ENCODE measurements at regions not wholly inside any gene's neighbourhood (a gene's known extent, or its start where the extent isn't known, plus 50 kb on each side); places are given as distances from the start of the nearest gene placed in this dataset.

DNA sequence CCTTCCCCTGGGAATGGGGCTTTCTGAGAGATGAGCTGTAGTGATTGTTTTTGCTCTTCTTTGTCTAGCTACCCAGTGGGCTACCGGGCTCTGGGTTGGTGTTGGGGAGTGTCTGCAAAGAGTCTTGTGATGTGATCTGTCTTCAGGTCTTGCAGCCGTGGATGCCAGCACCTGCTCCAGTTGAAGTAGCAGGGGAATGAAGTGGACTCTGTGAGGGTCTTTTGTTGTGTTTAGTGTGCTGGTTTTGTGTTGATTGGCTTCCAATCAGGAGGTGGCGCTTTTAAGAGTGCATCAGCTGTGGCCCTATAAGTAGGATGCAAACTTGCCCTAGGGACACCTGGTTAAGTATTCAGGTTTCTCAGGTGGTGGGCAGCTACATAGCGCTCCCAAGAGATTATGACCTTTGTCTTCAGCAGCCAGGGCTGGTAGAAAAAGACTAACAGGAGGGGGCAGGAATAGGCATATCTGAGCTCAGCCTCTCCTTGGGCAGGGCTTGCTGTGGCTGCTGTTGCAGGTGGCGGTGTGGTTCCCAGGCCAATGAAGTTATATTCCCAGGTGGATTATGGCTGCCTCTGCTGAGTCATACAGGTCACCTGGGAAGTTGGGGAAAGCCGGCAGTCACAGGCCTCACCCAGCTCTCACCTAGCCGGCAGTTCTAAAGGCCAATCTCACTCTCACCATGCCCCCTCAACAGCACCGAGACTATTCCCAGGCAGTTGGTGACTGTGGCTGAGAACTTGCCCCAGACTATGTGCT lies 315.7 kb upstream of the C11orf87 start:
- DNase-seq (ENCODE audit: low spot score) = no peak

GRCh38 chr11:109109150-109109549 lies 312.8 kb upstream of the C11orf87 start:
- DNase-seq (ENCODE audit: low spot score) = no peak

- DNase-seq (ENCODE audit: low spot score) = no peak
Measured at GRCh38 chr11:109109571-109110315, 312.2 kb upstream of the C11orf87 start.

DNA sequence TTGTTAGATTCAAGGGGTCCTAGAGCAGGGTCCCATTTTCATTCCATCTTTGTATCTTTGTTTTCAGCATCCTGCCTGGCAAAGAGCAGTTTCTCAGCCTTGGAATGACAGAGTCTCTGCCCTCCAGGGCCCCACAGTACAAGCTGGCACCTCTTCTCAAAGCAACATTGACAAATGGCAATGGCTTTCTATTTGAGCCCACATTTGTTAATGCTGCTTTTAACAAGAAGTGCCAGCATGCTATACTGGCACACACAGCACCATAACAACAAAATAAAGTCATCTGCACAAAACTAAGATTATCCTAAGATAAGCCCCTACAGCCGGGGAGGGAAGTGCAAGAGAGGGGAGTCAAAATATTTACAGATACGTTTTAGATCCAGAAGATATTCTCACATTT lies 309.7 kb upstream of the C11orf87 start:
- DNase-seq (ENCODE audit: low spot score) = no peak

DNA sequence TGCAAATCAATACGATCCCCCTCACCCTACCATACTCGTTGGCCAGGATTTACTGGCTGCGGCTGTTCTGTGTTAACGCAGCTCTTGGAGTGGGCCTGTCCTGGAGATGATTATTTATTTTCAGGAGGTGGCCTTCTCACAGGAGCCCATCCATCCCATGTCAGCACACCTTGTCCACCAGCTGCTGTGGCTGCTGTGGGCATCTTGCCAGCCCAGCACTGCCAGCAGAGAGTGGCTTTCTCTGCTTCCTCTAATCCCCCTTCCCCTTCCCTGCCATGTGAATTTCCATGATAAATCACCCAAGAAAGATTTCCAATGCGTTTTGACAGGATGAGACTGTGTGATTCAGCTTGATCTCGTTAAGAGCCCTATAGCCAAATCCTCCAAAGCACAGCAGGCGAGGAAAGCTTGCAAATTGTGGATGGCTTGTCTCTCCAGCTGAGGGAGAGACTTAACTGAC lies 309.1 kb upstream of the C11orf87 start:
- DNase-seq (ENCODE audit: low spot score) = no peak

DNA sequence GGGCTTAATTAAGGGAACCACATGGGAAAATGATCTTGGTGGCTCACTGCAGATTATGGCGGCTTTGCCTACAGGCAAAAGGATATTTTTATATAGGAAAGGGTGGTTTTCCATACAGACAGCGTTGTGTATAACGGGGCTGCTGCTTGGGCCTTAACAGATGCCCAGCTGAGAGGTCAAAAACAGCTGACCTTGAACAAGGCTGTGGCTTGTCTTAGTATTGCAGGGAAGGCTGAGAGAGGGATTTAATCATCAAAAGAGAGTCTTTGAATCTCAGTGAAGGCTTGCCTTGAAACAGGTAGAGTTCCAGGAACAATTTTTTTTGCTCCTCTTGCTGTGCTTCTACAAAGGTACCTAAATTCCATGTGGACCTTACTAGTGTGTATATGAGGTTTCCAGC lies 301.6 kb upstream of the C11orf87 start:
- no peak for DNase-seq (ENCODE audit: low spot score)

- no peak for DNase-seq (ENCODE audit: low spot score)
Measured at GRCh38 chr11:109121173-109121932, 300.6 kb upstream of the C11orf87 start.

DNA sequence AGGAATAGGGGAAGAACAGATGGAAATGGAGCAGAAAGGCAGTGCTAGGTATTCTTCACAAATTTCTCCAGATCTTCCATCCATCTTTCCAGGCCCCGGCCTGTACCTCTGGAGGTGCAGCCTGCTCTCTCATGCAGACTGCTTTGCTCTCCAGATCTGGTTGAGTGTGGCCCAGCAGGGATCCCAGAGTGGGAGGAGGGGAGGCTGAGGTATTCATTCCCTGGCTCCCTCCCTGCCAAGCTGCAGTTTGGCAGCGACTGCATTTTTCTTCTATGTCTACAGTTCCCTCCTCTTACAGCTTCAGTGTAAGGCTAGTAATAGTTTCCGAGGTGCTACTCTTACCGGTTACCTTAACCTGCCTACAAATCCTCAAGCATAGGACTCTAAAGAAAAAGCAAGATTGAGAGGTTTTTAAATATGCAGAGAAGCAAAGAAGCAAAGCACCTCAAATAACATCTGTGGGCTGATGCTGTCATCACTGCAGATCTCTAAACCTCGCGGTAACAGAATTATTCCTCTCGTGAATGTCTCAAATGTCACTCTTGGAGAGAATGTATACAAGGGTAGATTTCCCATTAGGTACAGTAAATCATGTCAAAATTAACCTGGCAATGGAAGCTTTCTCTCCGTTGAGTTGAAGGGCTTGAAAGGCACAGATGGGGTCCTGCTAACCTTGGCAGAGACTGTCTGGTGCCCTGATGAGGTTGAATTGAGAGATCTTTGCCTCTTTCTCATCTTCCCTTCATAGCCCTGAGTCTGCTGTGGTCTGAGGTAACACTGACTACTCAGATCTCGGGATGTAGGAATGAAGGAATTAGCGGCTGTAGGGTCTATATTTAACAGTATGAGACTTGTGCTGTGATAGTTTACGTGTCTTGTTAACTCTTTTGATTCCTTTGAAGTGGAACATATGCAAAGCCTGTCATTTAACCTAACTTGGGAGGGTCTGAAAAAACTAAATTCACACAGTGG lies 297.9 kb upstream of the C11orf87 start:
- DNase-seq (ENCODE audit: low spot score) = peak; percentile 53

DNA sequence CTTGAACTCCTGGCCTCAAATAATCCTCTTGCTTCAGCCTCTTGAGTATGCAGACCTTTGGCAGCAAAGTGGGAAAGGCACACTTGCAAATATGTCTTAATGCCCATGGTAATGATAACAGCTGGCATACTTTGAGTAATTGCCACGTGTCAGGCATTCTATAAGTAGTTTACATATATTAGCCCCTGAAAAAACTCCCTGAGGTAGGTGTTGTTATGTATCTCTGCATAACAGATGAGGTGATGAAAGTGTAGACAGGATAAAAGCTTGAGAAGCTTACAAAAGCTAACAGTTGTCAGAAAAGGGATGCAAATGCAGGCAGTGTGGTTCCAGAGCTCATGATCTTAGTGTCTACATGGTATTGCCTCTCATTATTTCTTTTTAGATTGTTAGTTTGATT lies 291.1 kb upstream of the C11orf87 start:
- DNase-seq (ENCODE audit: low spot score) = no peak

DNA sequence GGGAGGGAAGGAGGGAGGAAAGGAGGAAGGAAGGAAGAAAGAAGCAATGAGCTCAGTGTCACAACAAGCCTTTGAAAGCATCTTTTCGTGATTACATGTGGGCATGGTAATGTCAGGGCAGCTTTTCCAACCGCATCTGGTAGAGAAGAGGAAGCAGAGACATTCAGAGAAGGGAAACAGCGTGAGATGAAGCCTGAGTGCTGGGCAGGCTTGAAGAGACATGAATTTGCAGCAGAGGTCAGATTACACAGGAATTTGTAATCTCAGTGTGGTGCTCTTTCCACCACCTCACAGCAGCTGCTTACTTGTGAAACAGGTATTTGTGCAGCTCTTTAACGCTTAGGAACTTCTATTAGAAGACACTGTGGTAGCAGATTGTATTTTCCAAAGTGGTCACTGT lies 289.5 kb upstream of the C11orf87 start:
- DNase-seq (ENCODE audit: low spot score) = no peak

- no peak for DNase-seq (ENCODE audit: low spot score)
Measured at GRCh38 chr11:109133159-109133558, 288.8 kb upstream of the C11orf87 start.

- DNase-seq (ENCODE audit: low spot score) = no peak
Measured at GRCh38 chr11:109135627-109136026, 286.4 kb upstream of the C11orf87 start.

DNA sequence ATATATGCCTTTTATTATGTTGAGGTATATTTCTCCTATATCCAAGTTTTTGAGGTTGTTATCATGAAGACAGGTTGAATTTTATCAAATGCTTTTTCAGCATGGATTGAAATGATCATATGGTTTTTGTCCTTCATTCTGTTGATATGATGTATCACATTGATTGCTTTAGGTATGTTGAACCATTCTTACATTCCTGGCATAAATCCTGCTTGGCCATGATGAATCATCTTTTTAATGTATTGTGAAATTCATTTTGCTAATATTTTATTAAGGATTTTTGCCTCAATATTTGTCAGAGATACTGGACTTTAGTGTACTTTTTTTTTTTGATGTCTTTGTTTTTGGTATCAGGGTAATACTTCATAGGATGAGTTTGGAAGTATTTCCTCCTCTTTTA lies 283.8 kb upstream of the C11orf87 start:
- no peak for DNase-seq (ENCODE audit: low spot score)

DNA sequence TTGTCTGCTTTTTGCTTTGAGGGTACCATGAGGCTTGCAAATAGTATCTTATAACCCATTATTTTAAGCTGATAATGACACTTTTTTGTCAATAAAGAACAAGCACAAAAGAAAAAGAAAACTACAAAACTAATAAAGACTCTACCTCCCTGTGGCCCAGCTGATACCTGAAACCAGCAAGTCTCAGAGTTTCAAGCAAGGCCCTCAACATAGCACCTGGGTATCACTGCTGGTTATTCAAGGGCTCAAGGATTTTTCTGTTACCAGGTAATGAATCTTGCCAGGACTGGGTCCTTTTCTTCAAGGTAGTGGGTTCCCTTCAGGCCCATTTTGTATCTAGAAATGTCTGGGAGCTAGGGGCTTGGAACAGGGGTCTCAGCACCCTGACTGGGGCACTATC lies 281.6 kb upstream of the C11orf87 start:
- DNase-seq (ENCODE audit: low spot score) = no peak

DNA sequence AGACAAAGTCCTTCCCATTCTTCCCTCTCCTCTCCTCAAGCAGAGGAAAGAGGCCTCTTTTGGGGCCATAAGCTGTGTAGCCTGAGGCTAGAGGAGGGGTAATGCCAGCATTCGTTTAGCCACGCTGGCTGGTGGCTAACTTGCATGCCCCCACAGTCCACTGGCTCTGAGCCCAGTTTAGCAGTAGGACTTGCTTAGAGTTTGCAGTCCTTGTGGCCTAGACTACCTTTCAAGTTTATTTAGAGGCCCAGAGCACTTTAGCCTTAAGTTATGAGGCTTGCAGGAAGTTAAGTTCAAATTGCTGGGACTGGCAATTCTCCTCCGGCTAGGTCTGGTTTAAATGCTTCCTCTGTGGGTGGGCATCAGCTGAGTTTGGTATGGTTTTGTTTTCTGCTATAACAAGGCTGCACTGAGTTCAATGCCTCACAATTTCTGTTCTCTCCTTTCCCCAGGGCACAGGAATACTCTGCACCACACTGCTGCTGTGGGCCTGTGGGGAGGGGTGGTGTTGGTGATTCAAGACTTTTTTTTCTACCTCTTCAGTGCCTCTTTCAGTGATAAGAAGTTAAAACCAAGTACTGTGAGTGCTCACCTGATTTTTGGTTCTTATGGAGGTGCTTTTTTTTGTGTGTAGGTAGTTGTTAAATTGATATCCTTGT lies 281.0 kb upstream of the C11orf87 start:
- no peak for DNase-seq (ENCODE audit: low spot score)

DNA sequence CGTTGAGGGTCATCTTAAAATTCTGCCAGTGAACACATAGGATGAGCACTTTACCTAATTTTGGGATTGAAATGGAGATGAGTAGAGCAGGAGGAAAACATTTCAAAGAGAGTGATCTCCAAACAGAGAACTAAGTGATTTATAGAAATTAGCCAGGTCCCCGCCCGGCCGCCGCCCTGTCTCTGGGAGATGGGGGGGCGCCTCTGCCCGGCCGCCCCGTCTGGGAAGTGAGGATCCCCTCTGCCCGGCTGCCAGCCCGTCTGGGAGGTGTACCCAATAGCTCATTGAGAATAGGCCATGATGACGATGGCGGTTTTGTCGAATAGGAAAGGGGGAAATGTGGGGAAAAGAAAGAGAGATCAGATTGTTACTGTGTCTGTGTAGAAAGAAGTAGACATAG lies 276.7 kb upstream of the C11orf87 start:
- DNase-seq (ENCODE audit: low spot score) = no peak

DNA sequence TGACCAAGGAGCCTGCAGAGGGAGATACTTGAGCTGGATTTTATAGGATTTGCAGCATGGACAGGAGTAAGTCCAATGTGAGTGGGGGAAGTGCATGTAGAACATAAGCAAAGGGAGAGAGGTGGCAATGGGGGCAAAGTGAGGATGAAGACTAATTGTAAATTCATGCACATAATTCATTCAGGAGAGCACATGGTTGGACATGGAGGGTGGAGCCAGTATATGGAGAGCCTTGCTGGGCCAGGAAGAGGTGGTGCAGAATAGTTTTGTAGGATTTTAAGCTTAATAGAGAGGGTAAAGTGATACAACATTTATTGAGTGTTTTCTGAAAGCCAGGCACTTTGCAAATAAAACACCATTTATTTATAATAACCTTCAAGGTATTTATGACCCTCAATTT lies 274.3 kb upstream of the C11orf87 start:
- no peak for DNase-seq (ENCODE audit: low spot score)

DNA sequence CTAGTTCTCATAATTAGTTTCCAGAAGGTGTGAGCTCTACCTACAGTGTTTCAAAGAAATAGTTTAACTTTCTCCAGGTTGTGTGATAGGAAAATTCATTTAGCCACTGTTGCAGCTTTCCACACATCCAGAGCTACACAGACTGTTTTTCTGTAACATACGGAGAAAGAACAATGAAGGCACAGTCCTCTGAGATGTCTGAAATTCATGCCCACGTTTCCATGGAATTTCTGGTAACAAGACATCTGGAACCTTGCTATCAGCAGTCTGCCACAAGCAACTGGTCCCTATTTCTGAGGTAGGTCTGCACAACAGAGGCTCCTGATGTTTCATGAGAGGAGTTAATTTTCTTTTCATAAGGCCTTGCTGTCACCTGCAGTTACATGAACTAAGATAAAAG lies 273.3 kb upstream of the C11orf87 start:
- DNase-seq (ENCODE audit: low spot score) = no peak

DNA sequence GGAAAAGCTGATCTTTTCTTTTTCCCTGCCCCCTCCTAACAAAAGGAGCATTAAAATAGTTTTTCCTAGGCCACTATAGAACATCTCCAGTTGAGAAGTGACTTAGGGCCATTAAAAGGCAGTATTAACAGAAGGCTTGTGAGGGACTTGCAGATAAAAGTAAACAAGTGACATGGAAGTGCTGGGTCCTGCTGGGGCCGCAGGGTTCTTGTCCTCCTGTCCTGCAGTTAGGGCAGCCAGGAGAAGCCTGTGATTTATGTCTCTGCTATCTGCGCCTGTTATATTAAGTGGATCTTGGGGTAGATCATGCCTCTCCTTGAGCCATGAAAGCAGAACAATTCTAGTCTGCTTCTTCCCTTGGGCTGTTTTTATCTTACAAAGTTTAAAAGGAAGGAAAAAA lies 271.4 kb upstream of the C11orf87 start:
- no peak for DNase-seq (ENCODE audit: low spot score)

DNA sequence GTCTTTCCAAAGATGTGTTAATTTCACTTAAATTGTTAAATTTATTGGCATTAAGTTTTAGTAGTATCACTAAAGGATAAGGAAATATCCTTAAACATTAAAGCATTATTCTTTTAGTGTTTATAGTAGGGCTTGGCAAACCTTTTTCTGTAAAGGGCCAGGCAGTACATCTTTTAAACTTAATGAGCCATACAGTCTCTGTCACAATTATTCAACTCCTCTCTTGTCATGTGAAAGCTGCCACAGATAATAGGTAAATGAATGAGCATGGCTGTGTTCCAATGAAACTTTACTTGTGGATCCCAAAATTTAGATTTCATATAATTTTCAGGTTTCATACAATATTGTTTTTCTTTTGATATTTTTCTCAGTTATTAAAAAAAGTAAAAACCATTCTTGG lies 268.2 kb upstream of the C11orf87 start:
- no peak for DNase-seq (ENCODE audit: low spot score)

DNA sequence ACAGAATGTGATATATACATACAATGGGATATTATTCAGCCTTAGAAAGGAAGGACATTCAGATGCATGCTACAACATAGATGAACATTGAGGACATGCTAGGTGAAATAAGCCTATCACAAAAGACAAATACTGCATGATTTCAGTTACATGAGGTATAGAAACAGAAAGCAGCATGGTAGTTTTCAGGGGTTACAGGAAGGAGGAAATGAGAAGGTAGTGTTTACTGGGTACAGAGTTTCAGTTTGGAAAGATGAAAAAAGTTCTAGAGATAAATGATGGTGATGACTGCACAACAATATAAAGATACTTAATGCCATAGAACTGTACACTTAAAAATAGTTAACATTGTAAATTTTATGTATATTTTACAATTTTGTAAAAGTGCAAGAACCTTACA lies 266.7 kb upstream of the C11orf87 start:
- DNase-seq (ENCODE audit: low spot score) = no peak
